ENCODE measurements at regions not wholly inside any gene's neighbourhood (a gene's known extent, or its start where the extent isn't known, plus 50 kb on each side); places are given as distances from the start of the nearest gene placed in this dataset.
"Not testable (repeated sequence)": the region's sequence is repeated elsewhere in the genome, so short reads cannot be mapped to it uniquely, and the experiment has no call there.

GRCh38 chr19:28602675-28603298 is 610.2 kb downstream of the UQCRFS1 start:
- Histone ChIP-seq H3K27ac (ENCODE audit: low read length) (no peak overlapping the region), H3K4me1 (ENCODE audit: control insufficient read depth, insufficient read depth, low read length) (no peaks in the 10 kb centered on the region), H3K27me3 (ENCODE audit: control insufficient read depth, insufficient read depth, low read length) (no peaks in the 10 kb centered on the region), H3K4me3 (ENCODE audit: low read length) (no peak overlapping the region), H3K36me3 (ENCODE audit: control insufficient read depth, insufficient read depth, low read length) (no peaks in the 10 kb centered on the region), H3K9me3 (ENCODE audit: control insufficient read depth, insufficient read depth, low read length) (no peaks in the 10 kb centered on the region)
- no CpG with 5 or more reads among the region's 9 CpGs for WGBS (ENCODE audit: insufficient coverage, insufficient read length)
- no peak for DNase-seq (ENCODE audit: low read depth, low spot score)

- DNase-seq (ENCODE audit: low read depth, low spot score) = no peak
- H3K4me1 ChIP-seq (ENCODE audit: control insufficient read depth, insufficient read depth, low read length) = no peaks in the 10 kb centered on the region
- WGBS (ENCODE audit: insufficient coverage, insufficient read length) = no CpG with 5 or more reads among the region's 10 CpGs
- no peaks in the 10 kb centered on the region for H3K27me3 ChIP-seq (ENCODE audit: control insufficient read depth, insufficient read depth, low read length)
- H3K36me3 ChIP-seq (ENCODE audit: control insufficient read depth, insufficient read depth, low read length) = no peaks in the 10 kb centered on the region
- H3K4me3 ChIP-seq (ENCODE audit: low read length) = no peak overlapping the region
- H3K27ac ChIP-seq (ENCODE audit: low read length) = no peak overlapping the region
- H3K9me3 ChIP-seq (ENCODE audit: control insufficient read depth, insufficient read depth, low read length) = no peaks in the 10 kb centered on the region
These were observed 611.1 kb downstream of the UQCRFS1 start for GRCh38 chr19:28601723-28602440.

DNA sequence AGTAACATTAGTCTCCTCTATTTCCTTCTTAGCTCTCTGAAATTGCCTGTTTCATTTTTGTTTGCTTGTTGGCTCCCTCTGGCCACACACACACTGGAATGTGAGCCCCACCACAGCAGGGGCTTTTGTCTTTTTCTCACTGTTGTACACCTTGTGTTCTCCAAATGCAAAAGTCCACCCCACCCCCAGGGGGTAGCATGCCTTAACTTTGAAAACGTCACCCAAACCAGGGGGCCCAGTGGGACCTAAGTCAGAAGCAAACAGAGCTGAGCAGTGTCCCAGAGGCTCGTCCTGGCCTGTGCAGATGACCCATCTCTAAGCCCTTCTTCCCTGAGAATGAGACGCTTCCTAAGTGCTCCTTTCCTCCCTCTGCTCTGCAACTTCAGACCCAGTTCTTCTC is 614.1 kb downstream of the UQCRFS1 start:
- Histone ChIP-seq H3K9me3 (ENCODE audit: control insufficient read depth, insufficient read depth, low read length) (no peaks in the 10 kb centered on the region), H3K27me3 (ENCODE audit: control insufficient read depth, insufficient read depth, low read length) (no peaks in the 10 kb centered on the region), H3K36me3 (ENCODE audit: control insufficient read depth, insufficient read depth, low read length) (no peaks in the 10 kb centered on the region), H3K27ac (ENCODE audit: low read length) (no peak overlapping the region), H3K4me3 (ENCODE audit: low read length) (no peak overlapping the region), H3K4me1 (ENCODE audit: control insufficient read depth, insufficient read depth, low read length) (no peaks in the 10 kb centered on the region)
- WGBS (ENCODE audit: insufficient coverage, insufficient read length) = no CpG with 5 or more reads among the region's 3 CpGs
- no peak for DNase-seq (ENCODE audit: low read depth, low spot score)

DNA sequence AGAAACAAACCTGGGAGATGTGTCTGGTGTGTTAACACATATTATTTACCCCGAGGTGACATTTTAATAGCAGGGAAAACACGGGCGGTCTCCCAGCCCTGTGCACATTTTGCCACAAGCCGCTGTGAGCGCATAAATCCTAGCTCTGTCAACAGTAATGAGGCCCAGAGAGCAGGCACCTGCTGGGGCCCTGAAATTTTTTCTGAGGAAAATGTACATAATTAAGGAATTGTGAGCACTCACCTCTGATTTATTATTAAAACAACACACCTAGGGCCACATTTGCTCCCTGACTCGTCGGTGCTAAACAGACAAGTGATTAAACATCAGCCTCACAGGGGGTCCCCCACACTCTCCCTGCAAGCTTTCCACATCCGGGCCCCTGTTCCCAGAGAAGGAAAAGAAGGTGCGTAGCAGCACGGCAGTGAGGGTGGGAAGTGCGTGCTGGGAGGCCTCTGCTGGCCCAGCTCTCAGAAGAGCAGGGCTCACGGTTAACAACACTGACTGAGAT is 616.3 kb downstream of the UQCRFS1 start:
- WGBS (ENCODE audit: insufficient coverage, insufficient read length) = no CpG with 5 or more reads among the region's 12 CpGs
- H3K4me3 ChIP-seq (ENCODE audit: low read length) = no peak overlapping the region
- H3K36me3 ChIP-seq (ENCODE audit: control insufficient read depth, insufficient read depth, low read length) = no peaks in the 10 kb centered on the region
- no peaks in the 10 kb centered on the region for H3K27me3 ChIP-seq (ENCODE audit: control insufficient read depth, insufficient read depth, low read length)
- no peak overlapping the region for H3K27ac ChIP-seq (ENCODE audit: low read length)
- no peaks in the 10 kb centered on the region for H3K4me1 ChIP-seq (ENCODE audit: control insufficient read depth, insufficient read depth, low read length)
- DNase-seq (ENCODE audit: low read depth, low spot score) = no peak
- no peaks in the 10 kb centered on the region for H3K9me3 ChIP-seq (ENCODE audit: control insufficient read depth, insufficient read depth, low read length)

- Histone ChIP-seq H3K27me3 (ENCODE audit: control insufficient read depth, insufficient read depth, low read length) (no peaks in the 10 kb centered on the region), H3K4me3 (ENCODE audit: low read length) (no peak overlapping the region), H3K27ac (ENCODE audit: low read length) (no peak overlapping the region), H3K4me1 (ENCODE audit: control insufficient read depth, insufficient read depth, low read length) (no peaks in the 10 kb centered on the region), H3K36me3 (ENCODE audit: control insufficient read depth, insufficient read depth, low read length) (no peaks in the 10 kb centered on the region), H3K9me3 (ENCODE audit: control insufficient read depth, insufficient read depth, low read length) (no peaks in the 10 kb centered on the region)
- no CpG with 5 or more reads among the region's 4 CpGs for WGBS (ENCODE audit: insufficient coverage, insufficient read length)
- DNase-seq (ENCODE audit: low read depth, low spot score) = no peak
These were observed 617.0 kb downstream of the UQCRFS1 start for GRCh38 chr19:28595722-28596480.

- H3K27ac ChIP-seq (ENCODE audit: low read length) = no peak overlapping the region
- H3K4me3 ChIP-seq (ENCODE audit: low read length) = no peak overlapping the region
- DNase-seq (ENCODE audit: low read depth, low spot score) = no peak
- H3K27me3 ChIP-seq (ENCODE audit: control insufficient read depth, insufficient read depth, low read length) = no peaks in the 10 kb centered on the region
- no peaks in the 10 kb centered on the region for H3K9me3 ChIP-seq (ENCODE audit: control insufficient read depth, insufficient read depth, low read length)
- H3K4me1 ChIP-seq (ENCODE audit: control insufficient read depth, insufficient read depth, low read length) = no peaks in the 10 kb centered on the region
- no CpG with 5 or more reads among the region's 2 CpGs for WGBS (ENCODE audit: insufficient coverage, insufficient read length)
- H3K36me3 ChIP-seq (ENCODE audit: control insufficient read depth, insufficient read depth, low read length) = no peaks in the 10 kb centered on the region
These were observed 618.2 kb downstream of the UQCRFS1 start for GRCh38 chr19:28594737-28595136.

- H3K27me3 ChIP-seq (ENCODE audit: control insufficient read depth, insufficient read depth, low read length); H3K4me3 ChIP-seq (ENCODE audit: low read length); H3K4me1 ChIP-seq (ENCODE audit: control insufficient read depth, insufficient read depth, low read length); DNase-seq (ENCODE audit: low read depth, low spot score); H3K36me3 ChIP-seq (ENCODE audit: control insufficient read depth, insufficient read depth, low read length); H3K9me3 ChIP-seq (ENCODE audit: control insufficient read depth, insufficient read depth, low read length); H3K27ac ChIP-seq (ENCODE audit: low read length): not testable (repeated sequence)
- WGBS (ENCODE audit: insufficient coverage, insufficient read length) = no CpG with 5 or more reads among the region's 11 CpGs
These were observed 623.0 kb downstream of the UQCRFS1 start for GRCh38 chr19:28589991-28590411.

- H3K36me3 ChIP-seq (ENCODE audit: control insufficient read depth, insufficient read depth, low read length) = peaks cover 3% of the 10 kb centered on the region; the same call in 1 of the 2 replicates
- no peak overlapping the region for H3K27ac ChIP-seq (ENCODE audit: low read length)
- no CpG with 5 or more reads among the region's 7 CpGs for WGBS (ENCODE audit: insufficient coverage, insufficient read length)
- no peak overlapping the region for H3K4me3 ChIP-seq (ENCODE audit: low read length)
- DNase-seq (ENCODE audit: low read depth, low spot score) = no peak
- H3K27me3 ChIP-seq (ENCODE audit: control insufficient read depth, insufficient read depth, low read length) = no peaks in the 10 kb centered on the region
- H3K4me1 ChIP-seq (ENCODE audit: control insufficient read depth, insufficient read depth, low read length) = peaks cover 7% of the 10 kb centered on the region; the same call in 1 of the 2 replicates
- no peaks in the 10 kb centered on the region for H3K9me3 ChIP-seq (ENCODE audit: control insufficient read depth, insufficient read depth, low read length)
These were observed 626.5 kb downstream of the UQCRFS1 start for GRCh38 chr19:28586474-28586873.

GRCh38 chr19:28585796-28586195 is 627.2 kb downstream of the UQCRFS1 start:
- no CpG with 5 or more reads among the region's 4 CpGs for WGBS (ENCODE audit: insufficient coverage, insufficient read length)
- Histone ChIP-seq H3K27me3 (ENCODE audit: control insufficient read depth, insufficient read depth, low read length) (no peaks in the 10 kb centered on the region), H3K36me3 (ENCODE audit: control insufficient read depth, insufficient read depth, low read length) (peaks cover 3% of the 10 kb centered on the region; the same call in 1 of the 2 replicates), H3K27ac (ENCODE audit: low read length) (no peak overlapping the region), H3K4me1 (ENCODE audit: control insufficient read depth, insufficient read depth, low read length) (peaks cover 7% of the 10 kb centered on the region; the same call in 1 of the 2 replicates), H3K4me3 (ENCODE audit: low read length) (no peak overlapping the region), H3K9me3 (ENCODE audit: control insufficient read depth, insufficient read depth, low read length) (no peaks in the 10 kb centered on the region)
- DNase-seq (ENCODE audit: low read depth, low spot score) = no peak

GRCh38 chr19:28583713-28584112 is 629.2 kb downstream of the UQCRFS1 start:
- H3K9me3 ChIP-seq (ENCODE audit: control insufficient read depth, insufficient read depth, low read length) = no peaks in the 10 kb centered on the region
- H3K27me3 ChIP-seq (ENCODE audit: control insufficient read depth, insufficient read depth, low read length) = no peaks in the 10 kb centered on the region
- no CpG with 5 or more reads among the region's 8 CpGs for WGBS (ENCODE audit: insufficient coverage, insufficient read length)
- peaks cover 3% of the 10 kb centered on the region; the same call in 1 of the 2 replicates for H3K36me3 ChIP-seq (ENCODE audit: control insufficient read depth, insufficient read depth, low read length)
- no peak overlapping the region for H3K4me3 ChIP-seq (ENCODE audit: low read length)
- peaks cover 7% of the 10 kb centered on the region; the same call in 1 of the 2 replicates for H3K4me1 ChIP-seq (ENCODE audit: control insufficient read depth, insufficient read depth, low read length)
- no peak for DNase-seq (ENCODE audit: low read depth, low spot score)
- H3K27ac ChIP-seq (ENCODE audit: low read length) = no peak overlapping the region

All from iPS DF 6.9 (cell line).